Hypothalamus (tissue), 51 donors: ENCODE measurements at regions not wholly inside any gene's neighbourhood (a gene's known extent, or its start where the extent isn't known, plus 50 kb on each side); places are given as distances from the start of the nearest gene placed in this dataset.
A peak's percentile ranks its signal among the peaks of the same experiment; 100 is the strongest.
"Not testable (repeated sequence)": the region's sequence is repeated elsewhere in the genome, so short reads cannot be mapped to it uniquely, and the experiment has no call there.

Source experiments
- DNase-seq, 51 donors: peaks; one replicate each; lab custom pipeline; 2025; lab: John Stamatoyannopoulos, UW

DNA sequence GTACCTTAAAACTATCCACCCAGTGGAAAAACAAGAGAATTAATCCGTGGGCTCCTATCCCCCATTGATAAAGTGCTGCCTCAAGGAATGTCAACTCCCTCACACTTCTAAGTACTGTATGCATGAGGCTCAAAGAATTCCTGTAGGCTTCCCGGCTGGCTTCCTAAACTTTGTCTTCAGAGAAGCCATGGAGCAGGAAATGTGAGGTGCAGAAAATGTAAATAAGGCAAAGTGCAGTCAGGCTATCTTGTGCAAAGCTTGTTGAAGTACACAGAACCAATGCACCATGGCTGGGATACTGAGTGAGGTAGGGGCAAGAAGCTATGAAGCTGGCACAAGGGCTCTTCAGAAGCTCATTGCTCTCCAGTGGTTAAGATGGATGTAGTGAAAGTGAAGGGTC, 611.0 kb downstream of the FSCB start:
- no peak for DNase-seq

DNA sequence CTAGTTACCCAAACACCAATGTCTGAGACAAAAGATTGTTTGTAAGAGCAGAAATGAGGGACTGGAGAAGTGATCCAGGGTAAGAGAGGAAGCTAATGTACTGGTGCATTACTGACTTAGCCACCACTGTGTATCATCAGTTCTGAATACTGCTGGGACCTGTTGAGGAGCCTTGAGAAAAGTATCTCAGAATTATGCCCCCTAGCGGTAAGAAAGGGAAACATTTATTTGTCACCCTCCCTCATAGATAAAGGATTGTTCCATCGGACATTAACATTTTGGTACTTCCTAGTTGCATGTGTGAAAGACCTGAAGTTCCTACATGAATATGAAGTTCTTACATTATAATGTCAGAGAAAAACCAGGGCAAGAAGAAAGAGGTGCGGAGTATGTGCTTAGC, 612.5 kb downstream of the FSCB start:
- no peak for DNase-seq

DNA sequence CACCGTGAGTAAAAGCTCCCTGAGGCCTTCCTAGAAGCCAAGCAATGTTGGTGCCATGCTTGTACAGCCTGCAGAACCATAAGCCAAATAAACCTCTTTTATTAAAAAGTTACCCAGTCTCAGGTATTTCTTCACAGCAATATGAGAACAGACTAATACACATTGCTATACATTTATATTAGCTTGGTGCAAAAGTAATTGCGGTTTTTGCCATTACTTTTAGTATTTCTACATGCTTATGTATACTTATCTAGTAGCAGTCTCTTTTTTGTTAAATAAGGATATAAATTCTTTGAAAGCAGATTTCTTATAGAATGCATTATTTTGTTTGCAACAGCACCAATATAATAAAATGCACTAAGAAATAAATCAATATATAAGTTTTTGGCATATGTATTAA, 619.6 kb downstream of the FSCB start:
- no peak for DNase-seq

DNA sequence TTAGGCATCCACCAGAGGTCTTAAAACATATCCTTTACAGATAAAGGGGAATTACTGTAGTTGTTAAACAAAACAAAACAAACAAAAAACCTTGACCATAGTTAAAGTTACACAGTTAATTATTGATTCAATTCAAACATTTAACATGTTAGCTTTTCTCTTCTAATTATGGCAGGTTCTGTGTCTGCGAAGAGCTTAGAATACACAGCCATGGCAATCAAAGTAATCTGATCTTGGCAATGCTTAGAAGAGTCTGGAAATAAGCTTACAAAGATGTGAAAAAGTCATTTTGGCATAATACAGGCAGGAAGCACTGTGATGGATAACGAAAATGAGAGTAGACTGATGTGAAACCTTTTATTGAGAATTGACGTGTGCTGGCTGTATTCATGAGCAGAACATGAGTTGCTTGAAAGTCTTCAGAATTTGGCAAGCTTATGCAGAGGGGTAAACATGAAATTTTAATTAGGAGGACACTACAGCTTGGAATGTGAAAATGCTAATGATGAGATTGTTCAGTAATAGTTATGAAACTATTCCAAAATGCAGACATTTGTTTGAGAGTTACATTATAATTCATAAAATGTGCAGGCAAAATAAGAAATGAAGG, 629.6 kb downstream of the FSCB start:
- no peak for DNase-seq

DNA sequence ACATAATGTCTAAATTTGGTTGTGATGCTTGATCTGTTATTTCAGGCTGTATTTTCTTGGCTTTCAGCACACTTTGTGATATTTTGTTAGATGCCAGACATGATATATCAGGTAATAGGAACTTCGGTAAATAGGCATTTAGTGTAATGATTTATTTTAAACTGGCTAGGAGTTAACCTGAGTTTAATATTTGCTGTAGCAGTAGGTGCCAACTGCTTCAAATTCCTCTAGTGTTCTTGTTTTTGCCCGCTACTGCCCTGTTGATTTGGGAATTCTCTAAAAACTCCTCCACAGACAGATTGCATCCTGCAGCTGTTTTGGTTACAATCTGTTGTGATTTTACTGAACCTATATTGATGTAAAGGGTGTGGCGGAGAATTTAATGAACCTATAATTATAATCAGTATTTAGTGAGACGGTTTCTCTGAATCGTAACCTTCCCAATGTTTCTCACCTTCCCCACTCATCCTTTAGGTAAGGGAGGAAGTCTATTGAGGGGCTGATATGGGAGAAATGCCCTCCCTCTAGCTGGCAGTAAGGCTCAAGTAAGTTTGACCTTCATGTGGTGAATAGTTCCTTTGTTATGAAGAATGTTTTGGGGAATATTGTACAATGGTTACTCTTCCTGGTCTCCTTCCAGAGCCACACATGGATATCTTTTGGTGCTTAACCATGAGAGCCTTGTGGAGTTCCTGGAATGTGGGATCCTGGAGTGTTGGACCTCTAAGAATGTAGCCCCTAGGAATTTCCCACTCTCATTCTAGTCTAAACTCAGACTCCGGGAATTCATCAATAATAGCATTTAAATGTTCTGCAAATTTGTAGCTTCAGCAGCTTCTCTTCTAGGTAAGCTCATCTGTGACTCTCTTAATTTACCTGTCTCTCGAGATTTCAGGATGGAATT, 634.1 kb downstream of the FSCB start:
- no peak for DNase-seq

DNA sequence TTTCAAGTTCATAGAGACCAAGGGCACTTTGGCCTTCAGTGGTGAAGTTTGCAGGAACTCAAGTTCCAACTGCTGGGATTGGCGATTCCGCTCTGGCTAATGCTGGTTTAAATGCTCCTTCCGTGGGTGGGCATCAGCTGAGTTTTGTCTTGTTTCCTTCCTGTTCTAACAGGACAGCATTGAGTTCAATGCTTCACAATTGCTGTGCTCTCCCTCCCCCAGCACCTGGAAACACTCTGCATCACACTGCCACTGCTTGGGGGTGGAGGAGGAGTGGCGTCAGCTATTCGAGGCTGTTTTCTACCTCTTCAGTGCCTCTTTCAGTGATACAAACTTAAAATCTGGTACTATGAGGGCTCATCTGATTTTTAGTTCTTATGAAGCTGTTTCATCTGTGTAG, 634.9 kb downstream of the FSCB start:
- no peak for DNase-seq

DNA sequence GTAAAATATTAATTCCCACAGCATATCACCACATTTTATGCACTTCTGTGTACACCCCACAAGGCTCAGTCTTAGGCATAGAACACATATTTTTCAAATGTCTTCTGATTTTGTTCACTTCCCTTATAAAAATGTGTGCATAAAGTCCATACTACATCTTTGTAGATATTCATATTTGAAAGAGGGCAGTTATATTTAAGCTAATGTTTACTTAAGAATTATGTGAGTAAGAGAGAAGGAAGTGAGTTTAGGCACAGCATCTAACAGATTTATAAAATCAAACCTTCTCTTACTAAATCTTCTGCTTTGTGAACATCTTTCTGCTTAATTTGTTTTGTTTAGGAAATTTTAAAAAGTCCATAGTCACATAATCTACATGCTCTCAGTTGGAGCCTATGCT, 648.1 kb downstream of the FSCB start:
- DNase-seq, result no peak

DNA sequence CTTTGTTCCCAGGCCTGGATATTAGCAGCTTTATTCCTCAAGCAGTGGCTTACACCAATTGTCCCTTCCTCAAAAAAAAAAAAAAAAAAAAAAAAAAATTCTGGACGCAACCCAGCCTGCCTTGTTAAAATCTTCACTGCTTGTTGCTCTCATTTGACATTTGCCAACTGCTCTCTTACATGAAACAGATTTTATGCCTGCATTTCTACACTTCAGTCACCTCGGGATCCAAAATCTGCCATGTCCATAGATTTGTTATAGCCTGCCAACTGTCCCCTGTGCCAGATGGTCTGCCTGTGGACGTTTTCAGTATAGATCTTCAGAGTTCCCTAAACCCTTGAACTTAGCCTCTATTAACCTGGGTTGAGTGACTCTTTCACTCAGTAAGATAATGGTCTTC, 651.5 kb downstream of the FSCB start:
- no peak for DNase-seq

DNA sequence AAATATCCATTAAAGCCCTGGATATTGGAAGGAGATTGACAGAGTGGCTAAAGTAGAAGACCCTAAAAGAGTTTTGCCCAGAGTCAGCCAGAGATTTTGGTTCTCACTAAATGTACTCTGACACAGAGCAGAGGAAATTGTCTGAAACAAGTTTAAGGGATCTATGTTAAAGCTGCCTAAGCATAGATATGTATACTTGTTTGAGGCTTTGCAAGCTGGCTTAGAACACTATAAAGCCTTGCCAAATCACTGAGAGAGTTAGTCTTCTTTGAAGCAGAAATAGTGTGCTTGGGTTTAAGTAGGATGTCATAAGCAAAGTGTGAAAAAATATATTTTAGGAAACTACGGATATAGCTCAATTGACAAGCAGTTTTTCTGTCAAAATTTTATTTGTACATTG, 653.5 kb downstream of the FSCB start:
- DNase-seq, result no peak

DNA sequence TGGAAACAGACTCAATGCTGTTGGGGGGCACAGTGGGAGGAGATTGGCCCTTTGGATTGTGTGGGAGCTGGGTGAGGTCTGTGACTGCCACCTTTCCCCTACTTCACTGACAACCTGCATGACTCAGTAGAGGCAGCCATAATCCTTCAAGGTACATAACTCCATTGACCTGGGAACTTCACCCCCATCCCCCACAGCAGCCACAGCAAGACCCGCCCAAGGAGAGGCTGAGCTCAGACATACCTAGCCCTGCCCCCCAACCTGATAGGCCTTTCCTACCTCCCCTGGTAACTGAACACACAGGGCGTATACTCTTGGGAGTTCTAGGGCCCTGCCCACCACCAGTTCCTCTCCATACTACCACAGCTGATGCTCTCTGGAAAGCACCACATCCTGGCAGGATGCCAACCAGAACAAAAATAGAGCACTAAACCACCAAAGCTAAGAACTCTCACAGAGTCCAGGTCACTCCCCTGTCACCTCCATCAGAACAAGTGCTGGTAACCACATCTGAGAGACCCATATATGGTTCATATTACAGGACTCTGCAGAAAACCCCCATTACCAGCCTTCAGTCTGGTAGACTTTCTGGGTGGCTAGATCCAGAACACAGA, 703.9 kb downstream of the FSCB start:
- DNase-seq, result no peak

DNA sequence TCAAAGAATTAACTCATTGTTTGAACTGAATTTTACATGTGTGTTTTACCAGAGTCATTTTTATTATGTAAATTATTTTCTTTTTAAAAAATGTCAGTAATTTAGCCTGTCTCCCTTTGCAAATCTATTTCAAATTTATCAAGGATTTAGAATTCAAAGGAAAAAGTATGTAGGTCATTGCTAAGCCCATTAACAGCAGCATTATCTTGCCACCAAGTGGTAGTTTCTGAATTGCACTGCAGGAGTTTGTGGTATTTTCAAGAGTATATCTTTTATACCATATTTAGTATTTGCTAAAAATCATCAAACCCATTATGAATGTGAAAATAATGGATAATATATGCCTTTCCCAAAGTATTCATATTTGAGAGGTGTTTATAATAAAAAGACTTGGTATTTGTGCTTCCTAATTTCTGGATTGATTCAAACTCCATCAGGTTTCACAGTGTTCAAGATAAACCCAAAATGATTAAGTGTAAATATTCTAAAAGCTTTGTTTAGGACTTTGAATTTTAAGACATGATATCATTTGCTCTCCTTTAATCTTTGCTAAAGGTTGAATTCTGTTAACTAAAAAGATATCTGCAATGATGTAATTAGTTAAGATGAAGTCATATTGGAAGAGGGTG, 711.4 kb downstream of the FSCB start:
- peak in 1 of 51 donors; percentile 2 for DNase-seq

DNA sequence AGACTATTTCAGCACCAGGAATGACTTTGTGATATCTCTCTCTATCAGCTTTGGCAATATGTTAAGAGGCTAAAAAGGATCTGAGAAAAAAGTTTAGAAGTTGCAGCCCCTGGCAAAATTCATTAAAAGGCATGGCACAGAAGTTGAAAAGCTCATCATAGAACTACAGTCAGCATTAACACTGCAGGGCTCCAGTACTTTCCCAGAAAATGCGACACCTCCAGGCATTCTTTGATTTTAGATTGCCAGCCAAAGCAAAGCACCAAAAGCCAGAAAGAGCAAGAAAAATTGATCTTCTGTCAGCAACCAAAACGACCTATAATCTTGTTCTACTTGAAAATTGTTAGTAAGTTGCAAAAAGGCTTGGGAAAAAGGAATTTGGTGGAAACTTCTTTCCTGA, 713.5 kb downstream of the FSCB start:
- no peak for DNase-seq

DNA sequence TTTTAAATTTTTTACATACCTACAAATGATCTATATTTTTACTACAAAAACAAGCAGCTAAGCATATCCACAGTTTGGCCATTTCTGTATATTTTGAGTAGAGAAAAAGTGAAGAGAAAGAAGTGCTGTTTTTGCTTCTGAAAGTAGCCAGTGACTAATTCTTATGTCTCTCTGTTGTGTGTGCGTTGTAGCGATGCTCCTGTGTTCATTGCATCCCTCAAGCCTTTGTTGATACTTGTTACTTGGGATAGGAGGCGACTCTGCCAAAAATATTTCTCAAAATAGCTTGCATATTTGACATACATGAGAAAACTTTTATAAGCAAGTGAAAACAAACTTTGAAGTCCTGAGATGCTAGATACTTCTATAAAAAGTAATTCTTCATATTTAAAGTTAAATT, 714.1 kb downstream of the FSCB start:
- DNase-seq, result no peak

DNA sequence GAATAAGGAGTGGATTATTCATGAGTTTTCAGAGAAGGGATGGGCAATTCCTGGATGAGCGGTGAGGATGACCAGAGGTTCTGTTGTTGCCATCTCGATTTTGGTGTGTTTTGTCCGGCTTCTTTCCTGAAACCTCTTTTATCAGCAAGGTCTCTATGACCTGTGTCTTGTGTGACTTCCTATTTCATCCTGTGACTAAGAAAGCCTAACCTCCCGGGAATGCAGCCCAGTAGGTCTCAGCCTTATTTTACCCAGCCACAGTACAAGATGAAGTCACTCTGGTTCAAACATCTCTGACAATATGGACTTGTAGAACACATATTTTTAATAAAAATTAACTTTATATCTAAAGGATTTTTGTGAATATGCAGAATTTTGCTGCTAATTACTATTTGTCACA, 716.4 kb downstream of the FSCB start:
- DNase-seq, result no peak

DNA sequence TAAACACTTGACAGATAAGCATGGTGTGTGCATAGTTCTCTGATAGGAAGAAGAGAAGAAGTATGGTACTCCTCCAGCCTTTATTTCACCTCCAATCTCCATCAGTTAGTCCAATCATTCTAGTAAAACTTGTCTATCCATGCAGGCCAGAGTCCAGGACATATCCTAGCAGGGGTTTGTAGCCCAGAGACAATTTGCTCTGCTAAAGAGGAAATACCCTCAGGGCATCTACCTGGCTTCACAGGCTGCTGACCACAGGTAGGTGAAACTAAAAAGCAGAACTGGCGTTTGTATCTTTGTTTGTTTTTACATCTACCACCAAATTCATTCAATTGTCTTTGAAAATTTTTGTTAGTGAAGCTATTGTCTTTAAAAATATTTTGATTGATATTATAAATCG, 717.6 kb downstream of the FSCB start:
- DNase-seq, result no peak

DNA sequence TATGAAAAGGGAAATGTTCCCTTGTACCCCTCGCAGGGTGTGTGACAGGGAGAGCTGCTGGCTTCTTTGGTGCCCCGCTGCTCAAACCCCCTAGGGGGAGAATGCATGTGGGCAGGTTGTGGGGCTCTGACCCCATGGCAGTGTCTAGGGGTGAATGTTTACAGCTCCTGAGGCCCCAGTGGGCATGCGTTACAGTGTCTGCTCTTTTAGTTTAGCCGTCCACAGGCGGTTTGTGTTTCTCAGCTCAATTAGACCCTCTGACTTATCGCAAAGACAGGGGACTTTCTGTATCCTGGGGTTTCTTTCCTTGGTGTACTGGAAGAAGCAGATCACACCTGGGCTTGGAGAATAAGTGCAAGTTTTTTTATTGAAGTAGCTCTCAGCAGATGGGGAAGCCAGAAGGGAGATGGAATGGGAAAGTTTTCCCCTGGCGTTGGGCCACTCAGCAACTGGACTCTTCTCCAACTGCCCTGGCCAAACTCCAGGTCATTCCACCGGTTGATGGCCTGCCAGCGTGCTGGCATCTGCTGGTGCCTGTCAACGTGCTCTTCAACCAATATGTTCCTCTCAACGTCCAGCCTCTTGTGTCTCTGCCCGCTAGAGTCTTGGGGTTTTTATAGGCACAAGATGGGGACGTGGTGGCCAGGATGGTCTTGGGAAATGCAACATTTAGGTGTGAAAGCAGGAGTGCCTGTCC, 720.9 kb downstream of the FSCB start:
- no peak for DNase-seq

DNA sequence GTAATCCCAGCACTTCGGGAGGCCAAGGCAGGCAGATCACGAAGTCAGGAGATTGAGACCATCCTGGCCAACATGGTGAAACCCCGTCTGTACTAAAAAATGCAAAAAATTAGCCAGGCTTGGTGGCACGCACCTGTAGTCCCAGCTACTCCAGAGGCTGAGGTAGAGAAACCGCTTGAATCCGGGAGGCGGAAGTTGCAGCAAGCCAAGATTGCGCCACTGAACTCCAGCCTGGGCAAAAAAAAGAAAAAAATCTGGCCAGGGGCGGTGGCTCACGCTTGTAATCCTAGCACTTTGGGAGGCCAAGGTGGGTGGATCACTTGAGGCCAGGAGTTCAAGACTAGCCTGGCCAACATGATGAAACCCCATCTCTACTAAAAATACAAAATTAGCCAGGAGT, 722.7 kb downstream of the FSCB start:
- not testable (repeated sequence) for DNase-seq

DNA sequence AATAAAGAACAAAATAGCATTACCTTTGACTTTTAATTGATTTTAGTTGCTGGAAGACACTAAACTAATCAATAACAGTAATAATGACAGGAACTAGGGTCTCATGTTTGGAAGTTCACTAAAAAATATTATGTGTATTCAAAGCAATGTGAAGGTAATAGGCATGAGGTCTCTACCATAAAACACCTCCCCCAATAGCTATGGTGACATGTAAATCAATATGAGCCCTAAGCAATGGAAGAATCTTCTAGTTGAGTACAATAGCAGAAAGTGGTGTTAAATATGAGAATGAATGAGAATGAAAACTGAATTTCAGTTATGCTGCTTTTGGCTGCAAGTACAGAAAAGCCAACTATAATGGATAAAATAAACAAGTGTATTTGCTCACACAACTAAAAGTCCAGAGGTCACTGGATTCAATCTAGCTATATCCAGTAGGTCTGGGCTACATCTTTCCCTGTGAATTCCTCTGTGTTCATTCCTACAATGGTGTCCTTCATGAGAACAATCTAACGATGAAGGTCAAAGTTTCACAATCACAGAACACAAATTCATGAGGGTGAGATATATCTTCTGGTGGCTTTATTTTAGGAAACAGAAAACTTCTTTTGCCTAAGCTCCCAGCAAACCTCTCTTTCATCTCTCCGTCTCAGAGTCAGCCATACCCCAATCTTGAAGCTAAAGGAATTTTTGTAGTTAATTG, 728.0 kb downstream of the FSCB start:
- DNase-seq, result no peak

DNA sequence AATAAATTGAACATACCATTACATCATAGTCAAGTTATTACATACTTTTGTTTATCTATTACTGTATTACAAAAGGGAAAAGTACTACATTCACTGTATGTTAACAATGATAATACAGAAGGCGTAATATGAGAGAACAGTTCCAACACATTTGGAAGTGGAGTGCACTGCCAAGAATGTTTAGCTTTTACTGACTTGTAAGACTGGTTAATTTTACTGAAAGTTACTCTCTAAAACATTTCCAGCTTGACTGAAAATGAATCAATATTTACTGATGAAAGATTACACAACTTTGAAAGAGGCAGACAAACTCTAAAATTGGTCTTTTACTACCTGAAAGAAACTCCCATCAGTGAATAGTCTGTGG, 728.5 kb downstream of the FSCB start:
- DNase-seq, result no peak

DNA sequence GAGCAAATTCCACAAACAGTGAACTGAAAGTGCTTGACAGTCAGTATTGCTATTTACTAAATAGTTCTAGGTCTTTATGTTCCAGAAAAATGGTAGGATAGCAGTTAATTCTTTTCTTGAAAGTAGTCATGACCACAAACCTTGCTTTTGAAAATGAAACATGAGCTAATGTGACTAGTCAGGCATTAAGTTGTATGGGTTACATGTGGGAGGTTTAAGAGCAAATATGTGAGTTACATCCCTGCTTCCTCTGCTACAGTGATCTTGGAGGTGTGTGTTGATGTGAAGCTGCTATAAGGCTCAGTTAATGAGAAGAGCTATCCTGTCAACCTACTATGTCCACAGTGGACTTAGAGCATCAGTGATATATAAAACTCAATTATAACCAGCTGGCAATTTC, 741.6 kb downstream of the FSCB start:
- no peak for DNase-seq
